GM23248 (cell line): ENCODE measurements at regions not wholly inside any gene's neighbourhood (a gene's known extent, or its start where the extent isn't known, plus 50 kb on each side); places are given as distances from the start of the nearest gene placed in this dataset.

Experiments
- EZH2 ChIP-seq: fragments of 200-600 bp; sonication (generic); IDR thresholded peaks from 2 replicates; pipeline ENCODE4 v1.6.1; 2018; ENCODE audit warnings: antibody characterized with exemption, mild to moderate bottlenecking; ENCODE audit not compliant: insufficient read depth, poor library complexity, severe bottlenecking
- EZH2phosphoT487 ChIP-seq: fragments of 200-600 bp; sonication (generic); IDR thresholded peaks from 2 replicates; pipeline ENCODE4 v1.6.1; 2018; ENCODE audit warnings: antibody characterized with exemption, moderate library complexity, mild to moderate bottlenecking, low read depth; ENCODE audit not compliant: insufficient read depth

GRCh38 chr12:94874518-94875302, 128.8 kb downstream of the NDUFA12 start:
- TF ChIP-seq EZH2phosphoT487 (0 out of 2 replicates have a peak, but pooled peaks have one; percentile 5), EZH2 (no peak)
